ENCODE measurements at regions not wholly inside any gene's neighbourhood (a gene's known extent, or its start where the extent isn't known, plus 50 kb on each side); places are given as distances from the start of the nearest gene placed in this dataset.

- TF ChIP-seq YY1 (IDR thresholded peaks at IDR 0.05; ENCODE audit: low read depth): no peak
- no peak for TF ChIP-seq CEBPB (IDR thresholded peaks at IDR 0.05)
- TF ChIP-seq REST (IDR thresholded peaks at IDR 0.05; ENCODE audit: low read depth): no peak
- TF ChIP-seq TCF12 (IDR thresholded peaks at IDR 0.05; ENCODE audit: low read depth): no peak
- no peak for TF ChIP-seq TEAD4 (IDR thresholded peaks at IDR 0.05)
- no peak for TF ChIP-seq NFIC (IDR thresholded peaks at IDR 0.05)
- TF ChIP-seq RAD21 (IDR thresholded peaks at IDR 0.05; ENCODE audit: low read depth): no peak
- no peak for TF ChIP-seq EP300 (IDR thresholded peaks at IDR 0.05; ENCODE audit: borderline replicate concordance)
- TF ChIP-seq CREB1 (IDR thresholded peaks at IDR 0.05; ENCODE audit: low read depth): no peak
- TF ChIP-seq MAX (IDR thresholded peaks at IDR 0.05): no peak
- TF ChIP-seq EGR1 (IDR thresholded peaks at IDR 0.05): no peak
- TF ChIP-seq FOXM1 (IDR thresholded peaks at IDR 0.05; ENCODE audit: borderline replicate concordance, low read depth): no peak
Measured at GRCh38 chr5:154535535-154535934, 57.5 kb upstream of the HAND1 start.
